DMS 273 (cell line): ENCODE measurements at regions not wholly inside any gene's neighbourhood (a gene's known extent, or its start where the extent isn't known, plus 50 kb on each side); places are given as distances from the start of the nearest gene placed in this dataset.

Experiments
- DNase-seq: peaks from one replicate; lab custom pipeline; 2025; ENCODE audit not compliant: unreplicated experiment; lab: John Stamatoyannopoulos, UW

GRCh38 chr21:41596241-41596925, 88.4 kb upstream of the TMPRSS2 start:
- no peak for DNase-seq

- no peak for DNase-seq
These were observed 86.3 kb upstream of the TMPRSS2 start for GRCh38 chr21:41594268-41594667.

- DNase-seq: no peak
These were observed 85.8 kb upstream of the TMPRSS2 start for GRCh38 chr21:41593760-41594138.

GRCh38 chr21:41593051-41593759, 85.2 kb upstream of the TMPRSS2 start:
- no peak for DNase-seq

GRCh38 chr21:41589620-41590175, 81.7 kb upstream of the TMPRSS2 start:
- DNase-seq: no peak

- DNase-seq: no peak
These were observed 81.2 kb upstream of the TMPRSS2 start for GRCh38 chr21:41589131-41589530.

GRCh38 chr21:41585199-41585994, 77.4 kb upstream of the TMPRSS2 start:
- no peak for DNase-seq

GRCh38 chr21:41584603-41585176, 76.7 kb upstream of the TMPRSS2 start:
- DNase-seq: no peak

GRCh38 chr21:41583274-41583790, 75.4 kb upstream of the TMPRSS2 start:
- no peak for DNase-seq

GRCh38 chr21:41582866-41583265, 74.9 kb upstream of the TMPRSS2 start:
- DNase-seq: no peak

- DNase-seq: no peak
These were observed 74.4 kb upstream of the TMPRSS2 start for GRCh38 chr21:41582298-41582840.

- DNase-seq: no peak
These were observed 73.8 kb upstream of the TMPRSS2 start for GRCh38 chr21:41581592-41582228.

GRCh38 chr21:41580758-41581554, 73.0 kb upstream of the TMPRSS2 start:
- no peak for DNase-seq

- no peak for DNase-seq
These were observed 71.7 kb upstream of the TMPRSS2 start for GRCh38 chr21:41579692-41580091.

- no peak for DNase-seq
These were observed 70.8 kb upstream of the TMPRSS2 start for GRCh38 chr21:41578716-41579115.

- DNase-seq: no peak
These were observed 70.1 kb upstream of the TMPRSS2 start for GRCh38 chr21:41578083-41578482.

GRCh38 chr21:41576013-41576615, 68.2 kb upstream of the TMPRSS2 start:
- DNase-seq: no peak

- DNase-seq: no peak
These were observed 66.1 kb upstream of the TMPRSS2 start for GRCh38 chr21:41573902-41574690.
